ENCODE measurements at regions not wholly inside any gene's neighbourhood (a gene's known extent, or its start where the extent isn't known, plus 50 kb on each side); places are given as distances from the start of the nearest gene placed in this dataset.

GRCh38 chr2:47277187-47277586 lies 91.9 kb upstream of the EPCAM start:
- no peak overlapping the region for H3K27ac ChIP-seq
- H3K4me3 ChIP-seq = no peak overlapping the region
- H3K27me3 ChIP-seq (ENCODE audit: insufficient read depth in 3 of 3, low read length in 2 of 3) = no peaks in the 10 kb centered on the region
- DNase-seq (no peak), ATAC-seq (no peak)
- intact Hi-C loops (cut with DNase I) = no loop called here
- H3K4me1 ChIP-seq = peaks cover 25% of the 10 kb centered on the region
- TF ChIP-seq, protein P1, sequence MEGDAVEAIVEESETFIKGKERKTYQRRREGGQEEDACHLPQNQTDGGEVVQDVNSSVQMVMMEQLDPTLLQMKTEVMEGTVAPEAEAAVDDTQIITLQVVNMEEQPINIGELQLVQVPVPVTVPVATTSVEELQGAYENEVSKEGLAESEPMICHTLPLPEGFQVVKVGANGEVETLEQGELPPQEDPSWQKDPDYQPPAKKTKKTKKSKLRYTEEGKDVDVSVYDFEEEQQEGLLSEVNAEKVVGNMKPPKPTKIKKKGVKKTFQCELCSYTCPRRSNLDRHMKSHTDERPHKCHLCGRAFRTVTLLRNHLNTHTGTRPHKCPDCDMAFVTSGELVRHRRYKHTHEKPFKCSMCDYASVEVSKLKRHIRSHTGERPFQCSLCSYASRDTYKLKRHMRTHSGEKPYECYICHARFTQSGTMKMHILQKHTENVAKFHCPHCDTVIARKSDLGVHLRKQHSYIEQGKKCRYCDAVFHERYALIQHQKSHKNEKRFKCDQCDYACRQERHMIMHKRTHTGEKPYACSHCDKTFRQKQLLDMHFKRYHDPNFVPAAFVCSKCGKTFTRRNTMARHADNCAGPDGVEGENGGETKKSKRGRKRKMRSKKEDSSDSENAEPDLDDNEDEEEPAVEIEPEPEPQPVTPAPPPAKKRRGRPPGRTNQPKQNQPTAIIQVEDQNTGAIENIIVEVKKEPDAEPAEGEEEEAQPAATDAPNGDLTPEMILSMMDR (IDR thresholded peaks at IDR 0.05) = no peak
- no peaks in the 10 kb centered on the region for H3K9me3 ChIP-seq
- H3K36me3 ChIP-seq (ENCODE audit: insufficient read depth in 1 of 2, low read depth in 1 of 2) = no peaks in the 10 kb centered on the region

DNA sequence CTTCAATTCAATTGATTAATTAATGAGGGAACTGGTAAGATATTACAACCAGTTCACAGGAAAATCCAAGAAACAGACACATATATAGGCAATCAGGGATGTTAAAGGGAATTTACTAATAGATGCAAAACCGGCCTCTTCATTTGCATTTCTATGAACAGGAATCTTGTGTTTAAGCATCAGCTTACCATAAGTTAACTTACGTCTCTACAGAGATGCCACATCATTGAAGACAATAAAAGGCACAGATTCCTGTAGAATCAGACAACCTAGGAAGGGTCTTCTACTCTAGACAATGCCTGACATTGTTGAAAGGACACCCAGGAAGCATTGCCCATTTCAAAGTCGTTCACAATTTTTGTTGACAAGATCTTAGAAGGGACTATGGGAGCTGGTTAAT lies 93.0 kb upstream of the EPCAM start:
- Histone ChIP-seq H3K4me3 (no peak overlapping the region), H3K36me3 (ENCODE audit: insufficient read depth in 1 of 2, low read depth in 1 of 2) (no peaks in the 10 kb centered on the region), H3K4me1 (peaks cover 25% of the 10 kb centered on the region), H3K9me3 (no peaks in the 10 kb centered on the region), H3K27ac (no peak overlapping the region), H3K27me3 (ENCODE audit: insufficient read depth in 3 of 3, low read length in 2 of 3) (no peaks in the 10 kb centered on the region)
- DNase-seq (no peak), ATAC-seq (no peak)
- 84 to 95% (median 88%) methylated on average over 3 of the region's 3 CpGs for WGBS, 3 donors
- intact Hi-C loops (cut with DNase I) = no loop called here
- TF ChIP-seq, protein P1 (IDR thresholded peaks at IDR 0.05) = no peak

DNA sequence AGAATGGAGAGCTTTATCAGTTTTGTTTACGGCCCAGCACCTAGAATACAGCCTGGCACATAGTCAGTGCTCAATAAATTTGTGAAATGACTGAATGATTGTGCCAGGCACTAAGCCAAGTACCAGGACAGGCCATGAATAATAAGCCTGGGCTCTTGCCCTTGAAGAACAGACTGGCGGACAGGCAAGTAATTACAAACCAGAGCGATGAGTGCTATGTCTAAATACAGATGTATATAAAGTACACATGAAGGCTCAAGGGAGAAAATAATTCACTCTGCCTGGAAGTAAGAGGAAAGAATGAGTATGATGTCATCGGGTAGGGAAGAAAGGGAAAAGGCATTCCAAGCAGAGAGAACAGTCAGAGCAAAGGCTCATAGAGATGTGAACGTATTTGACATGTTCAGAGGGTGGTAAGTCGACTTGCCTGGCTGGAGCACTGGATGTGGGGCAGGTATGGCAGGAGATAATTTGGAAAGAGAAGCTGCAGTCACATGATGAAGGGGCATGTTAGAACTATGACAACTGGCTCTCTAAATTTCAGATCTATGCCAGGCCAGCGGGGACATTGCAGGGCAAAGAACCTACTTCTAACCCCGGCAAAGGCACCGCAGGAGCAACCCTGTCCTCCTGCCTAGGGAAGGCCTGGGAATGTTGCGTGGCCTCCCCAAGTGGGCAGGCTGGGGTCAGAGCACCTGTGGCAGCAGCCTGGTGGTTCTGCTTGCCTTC lies 94.9 kb upstream of the EPCAM start:
- TF ChIP-seq, protein P1 (IDR thresholded peaks at IDR 0.05) = no peak
- no peak for DNase-seq
- intact Hi-C loops (cut with DNase I) = loop anchor here (5.0 kb wide), 2 partner anchors 47 to 48 kb away; no protein-coding TSS in a partner anchor
- Histone ChIP-seq H3K4me3 (peak overlapping the region; percentile 10), H3K27ac (peak overlapping the region; percentile 95), H3K27me3 (ENCODE audit: insufficient read depth in 3 of 3, low read length in 2 of 3) (no peaks in the 10 kb centered on the region), H3K9me3 (no peaks in the 10 kb centered on the region), H3K4me1 (peaks cover 30% of the 10 kb centered on the region), H3K36me3 (ENCODE audit: insufficient read depth in 1 of 2, low read depth in 1 of 2) (no peaks in the 10 kb centered on the region)
- ATAC-seq = peak; percentile 74 to 89 (median 78)
- 32 to 59% (median 39%) methylated on average over 10 of the region's 10 CpGs for WGBS, 3 donors

DNA sequence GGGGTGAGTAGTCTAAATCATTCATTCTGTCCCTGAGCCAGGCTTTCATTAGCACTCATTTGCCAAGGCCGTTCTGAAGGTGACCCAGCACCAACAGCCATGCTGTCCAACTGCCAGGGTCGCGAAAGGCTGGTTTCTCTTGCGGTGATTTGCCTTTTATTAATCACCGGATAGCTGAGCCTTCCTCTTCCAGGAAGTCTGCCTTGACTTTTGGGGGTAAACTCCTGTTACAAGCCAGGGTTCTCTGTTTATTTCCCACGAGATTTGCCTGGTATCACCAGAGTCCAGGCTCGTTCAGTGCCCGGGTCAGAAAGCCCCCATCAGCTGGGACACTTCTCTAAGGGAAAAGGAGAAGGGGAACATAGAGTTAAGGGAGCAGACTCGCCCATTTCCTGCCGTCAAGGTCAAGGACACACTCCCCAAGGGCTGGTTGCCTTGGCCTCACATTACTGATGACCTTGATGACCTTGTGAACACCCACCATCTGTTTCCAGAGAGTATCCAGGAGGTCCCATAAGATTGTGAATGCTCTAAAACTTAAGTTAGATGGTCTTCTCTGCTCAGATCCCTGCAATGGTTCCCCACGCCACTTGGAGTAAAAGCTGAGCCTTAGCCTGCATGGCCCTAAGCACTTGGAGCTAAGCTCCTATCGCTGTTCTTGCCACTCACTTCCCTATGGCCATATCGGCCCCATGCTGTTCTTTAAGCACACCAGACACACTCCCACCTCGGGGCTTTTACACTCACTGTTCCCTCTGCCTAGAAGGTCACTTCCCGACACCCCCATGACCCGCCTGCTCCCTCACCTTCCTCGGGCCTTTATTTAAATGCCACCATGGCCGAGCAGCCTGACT lies 96.0 kb upstream of the EPCAM start:
- 67 to 75% (median 72%) methylated on average over 18 of the region's 18 CpGs for WGBS, 3 donors
- Histone ChIP-seq H3K36me3 (ENCODE audit: insufficient read depth in 1 of 2, low read depth in 1 of 2) (no peaks in the 10 kb centered on the region), H3K27ac (peak overlapping the region; percentile 95), H3K4me3 (peak overlapping the region; percentile 49), H3K9me3 (no peaks in the 10 kb centered on the region), H3K27me3 (ENCODE audit: insufficient read depth in 3 of 3, low read length in 2 of 3) (no peaks in the 10 kb centered on the region), H3K4me1 (peaks cover 34% of the 10 kb centered on the region)
- TF ChIP-seq, protein P1 (IDR thresholded peaks at IDR 0.05) = no peak
- ATAC-seq = peak in 3 of 4 donors; percentile 3 to 12 (median 3)
- no peak for DNase-seq
- intact Hi-C loops (cut with DNase I) = loop anchor here (2.0 to 5.0 kb wide), 3 partner anchors 46 to 258 kb away; no protein-coding TSS in a partner anchor
